Endodermal cell (in vitro differentiated cells): ENCODE measurements at regions not wholly inside any gene's neighbourhood (a gene's known extent, or its start where the extent isn't known, plus 50 kb on each side); places are given as distances from the start of the nearest gene placed in this dataset.

Source experiments
- DNase-seq: peaks from one replicate; pipeline ENCODE4 v3.0.0-alpha.2; 2017
- H3K27ac ChIP-seq: 2 replicates; pipeline ENCODE4 v1.5.1; 2013; ENCODE audit warnings: mild to moderate bottlenecking, low read depth, low read length, moderate library complexity
- H3K27me3 ChIP-seq: 2 replicates; pipeline ENCODE4 v1.6.1; 2013; ENCODE audit warnings: mild to moderate bottlenecking, low read length, moderate library complexity; ENCODE audit not compliant: insufficient read depth, control insufficient read depth, poor library complexity, severe bottlenecking
- H3K36me3 ChIP-seq: 2 replicates; pipeline ENCODE4 v1.7.0; 2013; ENCODE audit warnings: mild to moderate bottlenecking, low read length, moderate library complexity; ENCODE audit not compliant: control insufficient read depth, insufficient read depth
- H3K4me1 ChIP-seq: one replicate; pipeline ENCODE4 v1.7.0; 2013; ENCODE audit warnings: low read length; ENCODE audit not compliant: control insufficient read depth, insufficient read depth
- H3K4me3 ChIP-seq: 2 replicates; pipeline ENCODE4 v1.5.1; 2013; ENCODE audit warnings: mild to moderate bottlenecking, low read length, moderate library complexity
- H3K9ac ChIP-seq: 2 replicates; pipeline ENCODE4 v1.6.1; 2013; ENCODE audit warnings: mild to moderate bottlenecking, low read length, moderate library complexity; ENCODE audit not compliant: poor library complexity, severe bottlenecking; ENCODE audit errors: extremely low read depth
- H3K9me3 ChIP-seq: 2 replicates; pipeline ENCODE4 v1.6.1; 2013; ENCODE audit warnings: mild to moderate bottlenecking, low read length, moderate library complexity; ENCODE audit not compliant: control insufficient read depth
- H3K27ac Mint-ChIP-seq: 2 replicates; pipeline ENCODE4 v1.8.0; 2020; ENCODE audit warnings: mixed read lengths
- H3K27me3 Mint-ChIP-seq: 2 replicates; pipeline ENCODE4 v1.8.0; 2021; ENCODE audit warnings: mild to moderate bottlenecking, mixed read lengths; ENCODE audit not compliant: insufficient read depth
- H3K36me3 Mint-ChIP-seq: 2 replicates; pipeline ENCODE4 v1.8.0; 2020; ENCODE audit warnings: low read depth, mixed read lengths
- H3K4me1 Mint-ChIP-seq: 2 replicates; pipeline ENCODE4 v1.8.0; 2020; ENCODE audit warnings: mixed read lengths
- H3K4me3 Mint-ChIP-seq: 2 replicates; pipeline ENCODE4 v1.8.0; 2020; ENCODE audit warnings: mild to moderate bottlenecking, moderate library complexity, mixed read lengths
- H3K9me3 Mint-ChIP-seq: 2 replicates; pipeline ENCODE4 v1.8.0; 2020; ENCODE audit warnings: mild to moderate bottlenecking, mixed read lengths
- WGBS, 2 experiments: methylation state at CpG; one replicate each; pipeline versions ENCODE4 v1.1.5 to v1.1.7; 2013; ENCODE audit warnings: missing lambda C conversion rate in 2 of 2, mixed read lengths in 1 of 2; ENCODE audit not compliant: insufficient coverage in 1 of 2, insufficient read length in 1 of 2; 5-methylcytosine and 5-hydroxymethylcytosine counted together
- TF ChIP-seq, protein P1 (sequence below): fragments of 200-600 bp; sonication (generic); conservative IDR thresholded peaks from 2 replicates; pipeline ENCODE4 v1.5.0; 2021; ENCODE audit warnings: antibody characterized with exemption, mild to moderate bottlenecking

DNA sequence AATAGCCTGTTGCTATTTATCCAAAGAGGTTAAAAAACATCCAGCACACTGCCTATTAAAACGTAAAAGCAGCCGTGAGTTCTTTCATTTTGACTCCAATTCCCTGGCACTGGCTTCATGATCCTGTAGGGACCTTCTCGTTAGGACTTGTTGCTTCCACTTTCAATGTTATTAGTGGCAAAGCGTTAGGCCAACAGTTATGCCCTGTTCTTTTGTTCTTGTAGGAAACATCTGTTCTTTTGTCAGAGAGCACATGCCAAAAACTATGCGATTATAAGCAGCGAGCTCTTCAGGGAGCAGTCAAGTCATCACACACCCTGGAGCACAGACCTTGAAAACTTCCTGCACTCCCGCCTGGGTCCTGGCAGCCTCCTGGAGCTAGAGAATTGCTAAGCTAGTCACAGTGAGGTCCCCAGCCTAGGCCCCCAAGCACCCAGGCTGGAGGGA, 609.5 kb upstream of the ARID1B start:
- TF ChIP-seq, protein P1, sequence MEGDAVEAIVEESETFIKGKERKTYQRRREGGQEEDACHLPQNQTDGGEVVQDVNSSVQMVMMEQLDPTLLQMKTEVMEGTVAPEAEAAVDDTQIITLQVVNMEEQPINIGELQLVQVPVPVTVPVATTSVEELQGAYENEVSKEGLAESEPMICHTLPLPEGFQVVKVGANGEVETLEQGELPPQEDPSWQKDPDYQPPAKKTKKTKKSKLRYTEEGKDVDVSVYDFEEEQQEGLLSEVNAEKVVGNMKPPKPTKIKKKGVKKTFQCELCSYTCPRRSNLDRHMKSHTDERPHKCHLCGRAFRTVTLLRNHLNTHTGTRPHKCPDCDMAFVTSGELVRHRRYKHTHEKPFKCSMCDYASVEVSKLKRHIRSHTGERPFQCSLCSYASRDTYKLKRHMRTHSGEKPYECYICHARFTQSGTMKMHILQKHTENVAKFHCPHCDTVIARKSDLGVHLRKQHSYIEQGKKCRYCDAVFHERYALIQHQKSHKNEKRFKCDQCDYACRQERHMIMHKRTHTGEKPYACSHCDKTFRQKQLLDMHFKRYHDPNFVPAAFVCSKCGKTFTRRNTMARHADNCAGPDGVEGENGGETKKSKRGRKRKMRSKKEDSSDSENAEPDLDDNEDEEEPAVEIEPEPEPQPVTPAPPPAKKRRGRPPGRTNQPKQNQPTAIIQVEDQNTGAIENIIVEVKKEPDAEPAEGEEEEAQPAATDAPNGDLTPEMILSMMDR: no peak
- 93 to 94% methylated on average over 7 of the region's 7 CpGs for WGBS, 2 experiments
- no peak overlapping the region for H3K4me3 Mint-ChIP-seq
- H3K4me1 Mint-ChIP-seq: no peaks in the 10 kb centered on the region
- H3K36me3 ChIP-seq: no peaks in the 10 kb centered on the region
- no peak overlapping the region for H3K9ac ChIP-seq
- H3K4me1 ChIP-seq: no peaks in the 10 kb centered on the region
- no peaks in the 10 kb centered on the region for H3K27me3 Mint-ChIP-seq
- no peak overlapping the region for H3K27ac Mint-ChIP-seq
- DNase-seq: no peak
- no peaks in the 10 kb centered on the region for H3K36me3 Mint-ChIP-seq
- H3K27me3 ChIP-seq: no peaks in the 10 kb centered on the region
- H3K9me3 ChIP-seq: no peaks in the 10 kb centered on the region
- no peak overlapping the region for H3K27ac ChIP-seq
- no peak overlapping the region for H3K4me3 ChIP-seq
- no peaks in the 10 kb centered on the region for H3K9me3 Mint-ChIP-seq

DNA sequence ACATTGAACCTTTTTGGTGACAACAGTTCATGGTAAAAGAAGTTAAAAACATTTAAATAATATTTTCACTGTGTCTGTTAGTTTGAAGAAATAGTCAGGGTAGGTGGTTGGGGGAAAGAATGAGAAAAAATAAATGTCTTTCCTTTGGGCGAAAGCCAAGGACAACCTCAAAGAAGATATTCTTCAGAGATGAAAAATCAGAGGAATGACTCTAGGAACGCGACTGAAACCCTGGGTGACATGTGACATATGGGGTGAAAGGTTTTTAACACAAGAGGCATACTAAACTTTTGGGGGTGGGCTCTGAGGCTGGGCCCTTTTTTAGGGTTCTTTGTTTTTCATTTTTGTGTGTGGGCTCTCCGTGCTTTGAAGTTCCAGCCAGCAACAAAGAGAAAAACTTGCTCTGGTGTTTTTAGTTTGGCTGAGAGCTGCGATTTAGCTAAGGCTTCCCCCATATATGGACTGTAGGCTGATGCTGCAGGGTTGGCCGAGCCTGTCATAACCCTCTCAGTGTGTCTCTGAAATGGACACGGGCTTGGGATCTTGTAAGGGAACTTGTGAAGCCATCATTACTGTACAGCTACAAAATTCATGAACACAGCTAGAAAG, 610.1 kb upstream of the ARID1B start:
- Mint-ChIP-seq H3K9me3 (no peaks in the 10 kb centered on the region), H3K27me3 (no peaks in the 10 kb centered on the region), H3K4me3 (no peak overlapping the region), H3K36me3 (no peaks in the 10 kb centered on the region), H3K27ac (no peak overlapping the region), H3K4me1 (no peaks in the 10 kb centered on the region)
- Histone ChIP-seq H3K9ac (no peak overlapping the region), H3K27ac (no peak overlapping the region), H3K36me3 (no peaks in the 10 kb centered on the region), H3K4me3 (no peak overlapping the region), H3K9me3 (no peaks in the 10 kb centered on the region), H3K27me3 (no peaks in the 10 kb centered on the region), H3K4me1 (no peaks in the 10 kb centered on the region)
- DNase-seq: no peak
- TF ChIP-seq, protein P1: no peak
- 89 to 95% methylated on average over 2 to 7 of the region's 7 CpGs for WGBS, 2 experiments

DNA sequence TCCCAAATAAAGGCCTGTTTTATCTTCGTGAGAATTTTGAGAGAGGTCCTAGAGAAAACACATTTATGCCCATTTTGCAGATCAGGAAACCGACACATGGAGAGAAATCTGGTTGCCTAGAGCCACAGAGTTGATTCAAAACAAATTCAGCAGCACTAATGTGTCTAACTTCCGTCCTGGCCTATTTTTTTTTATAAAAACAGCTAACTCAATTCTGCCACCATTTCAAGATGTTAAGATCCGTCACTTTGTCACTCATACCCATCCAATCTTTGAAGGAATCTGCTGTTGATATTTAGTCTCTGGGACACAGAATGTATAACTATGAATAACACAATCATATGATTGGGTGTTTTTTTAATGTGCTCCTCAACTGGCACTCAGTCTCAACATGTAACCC, 611.1 kb upstream of the ARID1B start:
- TF ChIP-seq, protein P1: no peak
- H3K36me3 ChIP-seq: no peaks in the 10 kb centered on the region

More for the DNA sequence above, 611.1 kb upstream of the ARID1B start:
- WGBS, 2 experiments: 90 to 96% methylated on average over 2 to 4 of the region's 4 CpGs
- no peaks in the 10 kb centered on the region for H3K4me1 ChIP-seq
- no peak overlapping the region for H3K4me3 ChIP-seq
- H3K9ac ChIP-seq: no peak overlapping the region
- DNase-seq: no peak
- Mint-ChIP-seq H3K4me1 (no peaks in the 10 kb centered on the region), H3K27me3 (no peaks in the 10 kb centered on the region), H3K9me3 (no peaks in the 10 kb centered on the region), H3K27ac (no peak overlapping the region), H3K4me3 (no peak overlapping the region), H3K36me3 (no peaks in the 10 kb centered on the region)
- no peaks in the 10 kb centered on the region for H3K27me3 ChIP-seq
- no peak overlapping the region for H3K27ac ChIP-seq
- no peaks in the 10 kb centered on the region for H3K9me3 ChIP-seq
